DOHH2 (cell line): ENCODE measurements at regions not wholly inside any gene's neighbourhood (a gene's known extent, or its start where the extent isn't known, plus 50 kb on each side); places are given as distances from the start of the nearest gene placed in this dataset.

ENCODE experiments used
- H3F3A ChIP-seq: fragments of 200-600 bp; sonication (generic), shearing (Covaris generic); 2 replicates; pipeline ENCODE4 v1.6.0; 2016; ENCODE audit warnings: antibody characterized with exemption, mild to moderate bottlenecking; ENCODE audit not compliant: control insufficient read depth, insufficient read depth
- H3K27ac ChIP-seq: fragments of 200-600 bp; sonication (generic); 2 replicates; pipeline ENCODE4 v1.5.1; 2014; ENCODE audit warnings: low read depth, mild to moderate bottlenecking, low read length, moderate library complexity
- H3K27me3 ChIP-seq: fragments of 200-600 bp; sonication (generic); 2 replicates; pipeline ENCODE4 v1.6.1; 2014; ENCODE audit warnings: mild to moderate bottlenecking, low read length, mixed read lengths; ENCODE audit not compliant: control insufficient read depth
- H3K36me3 ChIP-seq: fragments of 200-600 bp; sonication (generic); 2 replicates; pipeline ENCODE4 v1.6.1; 2014; ENCODE audit warnings: mild to moderate bottlenecking, low read length, moderate library complexity, mixed read lengths; ENCODE audit not compliant: control insufficient read depth
- H3K4me1 ChIP-seq: fragments of 200-600 bp; sonication (generic); 2 replicates; pipeline ENCODE4 v1.6.1; 2014; ENCODE audit warnings: mild to moderate bottlenecking, low read length, mixed read lengths; ENCODE audit not compliant: control insufficient read depth
- H3K4me2 ChIP-seq: fragments of 200-600 bp; sonication (generic); 2 replicates; pipeline ENCODE4 v1.6.0; 2014; ENCODE audit warnings: mild to moderate bottlenecking, low read length, moderate library complexity
- H3K4me3 ChIP-seq: fragments of 200-600 bp; sonication (generic); 2 replicates; pipeline ENCODE4 v1.5.1; 2014; ENCODE audit warnings: mild to moderate bottlenecking, low read length, mixed read lengths
- H3K79me2 ChIP-seq: fragments of 200-600 bp; sonication (generic); 2 replicates; pipeline ENCODE4 v1.6.1; 2014; ENCODE audit warnings: mild to moderate bottlenecking, low read length, mixed read lengths; ENCODE audit not compliant: control insufficient read depth
- H3K9me2 ChIP-seq: fragments of 200-600 bp; sonication (generic); replicated peaks from 2 replicates; pipeline ENCODE4 v1.6.1; 2014; ENCODE audit warnings: mild to moderate bottlenecking, low read length, mixed read lengths; ENCODE audit not compliant: control insufficient read depth
- H3K9me3 ChIP-seq: fragments of 200-600 bp; sonication (generic); 2 replicates; pipeline ENCODE4 v1.6.1; 2014; ENCODE audit warnings: antibody characterized with exemption, low read length, mixed read lengths; ENCODE audit not compliant: control insufficient read depth, insufficient read depth
- H4K20me1 ChIP-seq: fragments of 200-600 bp; sonication (generic); 2 replicates; pipeline ENCODE4 v1.6.0; 2014; ENCODE audit warnings: low read depth, mild to moderate bottlenecking, antibody characterized with exemption, low read length, moderate library complexity; ENCODE audit not compliant: control insufficient read depth, insufficient read depth
- EZH2phosphoT487 ChIP-seq: fragments of 200-600 bp; sonication (generic); IDR thresholded peaks from 2 replicates; pipeline ENCODE4 v1.6.1; 2017; ENCODE audit warnings: borderline replicate concordance, mild to moderate bottlenecking, antibody characterized with exemption, low read length, moderate library complexity, mixed read lengths
- TF ChIP-seq, protein P1 (sequence below): fragments of 200-600 bp; sonication (generic); IDR thresholded peaks from one replicate; pipeline ENCODE4 v1.5.1; 2014; ENCODE audit warnings: antibody characterized with exemption, mild to moderate bottlenecking, low read depth, low read length; ENCODE audit not compliant: poor library complexity, severe bottlenecking

DNA sequence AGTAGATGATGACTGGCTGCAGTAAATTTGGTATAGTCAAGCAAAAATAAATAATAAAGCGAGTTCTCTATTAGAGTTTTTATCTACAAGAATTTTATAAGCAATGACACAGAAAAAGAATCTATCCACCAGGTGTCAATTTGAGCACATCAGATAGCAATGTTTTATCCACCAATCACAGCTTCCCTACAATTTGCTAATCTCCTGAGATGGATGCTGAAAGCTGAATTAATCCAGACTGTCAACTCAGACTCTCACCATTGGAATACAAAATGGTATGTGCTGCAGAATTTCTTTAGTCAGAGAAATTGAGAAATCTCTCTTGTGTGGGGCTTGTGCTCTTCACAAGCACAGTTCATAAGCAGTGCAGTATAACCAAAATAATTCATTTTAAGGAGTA is 888.9 kb upstream of the GHITM start:
- Histone ChIP-seq H3K4me3 (no peak overlapping the region), H3K9me3 (peaks cover 3% of the 10 kb centered on the region; the same call in 1 of the 2 replicates), H3K4me1 (no peaks in the 10 kb centered on the region), H4K20me1 (no peaks in the 10 kb centered on the region), H3K9me2 (no peaks in the 10 kb centered on the region), H3F3A (no peaks in the 10 kb centered on the region), H3K79me2 (no peaks in the 10 kb centered on the region), H3K4me2 (no peak overlapping the region), H3K27ac (no peak overlapping the region), H3K36me3 (no peaks in the 10 kb centered on the region), H3K27me3 (no peaks in the 10 kb centered on the region)
- TF ChIP-seq, protein P1, sequence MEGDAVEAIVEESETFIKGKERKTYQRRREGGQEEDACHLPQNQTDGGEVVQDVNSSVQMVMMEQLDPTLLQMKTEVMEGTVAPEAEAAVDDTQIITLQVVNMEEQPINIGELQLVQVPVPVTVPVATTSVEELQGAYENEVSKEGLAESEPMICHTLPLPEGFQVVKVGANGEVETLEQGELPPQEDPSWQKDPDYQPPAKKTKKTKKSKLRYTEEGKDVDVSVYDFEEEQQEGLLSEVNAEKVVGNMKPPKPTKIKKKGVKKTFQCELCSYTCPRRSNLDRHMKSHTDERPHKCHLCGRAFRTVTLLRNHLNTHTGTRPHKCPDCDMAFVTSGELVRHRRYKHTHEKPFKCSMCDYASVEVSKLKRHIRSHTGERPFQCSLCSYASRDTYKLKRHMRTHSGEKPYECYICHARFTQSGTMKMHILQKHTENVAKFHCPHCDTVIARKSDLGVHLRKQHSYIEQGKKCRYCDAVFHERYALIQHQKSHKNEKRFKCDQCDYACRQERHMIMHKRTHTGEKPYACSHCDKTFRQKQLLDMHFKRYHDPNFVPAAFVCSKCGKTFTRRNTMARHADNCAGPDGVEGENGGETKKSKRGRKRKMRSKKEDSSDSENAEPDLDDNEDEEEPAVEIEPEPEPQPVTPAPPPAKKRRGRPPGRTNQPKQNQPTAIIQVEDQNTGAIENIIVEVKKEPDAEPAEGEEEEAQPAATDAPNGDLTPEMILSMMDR: no peak
- TF ChIP-seq EZH2phosphoT487: no peak

DNA sequence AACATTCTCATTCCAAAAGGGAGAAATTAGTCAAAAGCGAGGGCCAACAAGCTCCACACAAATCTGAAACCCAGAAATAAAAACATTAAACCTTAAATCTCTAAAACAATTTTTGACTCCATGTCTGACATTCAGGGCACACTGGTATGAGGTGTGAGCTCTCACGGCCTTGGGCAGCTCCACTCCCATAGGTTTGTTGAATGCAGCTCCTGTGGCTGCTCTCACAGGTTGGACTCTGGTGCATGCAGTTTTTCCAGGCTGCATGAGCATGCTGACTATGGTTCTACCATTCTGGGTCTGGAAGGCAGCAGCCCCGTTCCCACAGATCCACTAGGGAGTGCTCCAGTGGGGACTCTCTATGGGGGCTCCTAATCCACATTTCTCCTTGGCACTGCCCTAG is 887.1 kb upstream of the GHITM start:
- H4K20me1 ChIP-seq: no peaks in the 10 kb centered on the region
- H3K27ac ChIP-seq: no peak overlapping the region
- no peaks in the 10 kb centered on the region for H3F3A ChIP-seq
- no peaks in the 10 kb centered on the region for H3K79me2 ChIP-seq
- no peaks in the 10 kb centered on the region for H3K27me3 ChIP-seq
- H3K9me2 ChIP-seq: no peaks in the 10 kb centered on the region
- no peak overlapping the region for H3K4me2 ChIP-seq
- no peaks in the 10 kb centered on the region for H3K36me3 ChIP-seq
- no peak overlapping the region for H3K4me3 ChIP-seq
- peaks cover 3% of the 10 kb centered on the region; the same call in 1 of the 2 replicates for H3K9me3 ChIP-seq
- no peak for TF ChIP-seq EZH2phosphoT487
- TF ChIP-seq, protein P1: no peak
- no peaks in the 10 kb centered on the region for H3K4me1 ChIP-seq

GRCh38 chr10:83252596-83252995 is 886.7 kb upstream of the GHITM start:
- Histone ChIP-seq H3F3A (no peaks in the 10 kb centered on the region), H3K79me2 (no peaks in the 10 kb centered on the region), H3K4me2 (no peak overlapping the region), H3K27ac (no peak overlapping the region), H3K4me1 (no peaks in the 10 kb centered on the region), H3K4me3 (no peak overlapping the region), H4K20me1 (no peaks in the 10 kb centered on the region), H3K27me3 (no peaks in the 10 kb centered on the region), H3K36me3 (no peaks in the 10 kb centered on the region), H3K9me2 (no peaks in the 10 kb centered on the region), H3K9me3 (peaks cover 3% of the 10 kb centered on the region; the same call in 1 of the 2 replicates)
- TF ChIP-seq, protein P1: no peak
- no peak for TF ChIP-seq EZH2phosphoT487
